ENCODE measurements at regions not wholly inside any gene's neighbourhood (a gene's known extent, or its start where the extent isn't known, plus 50 kb on each side); places are given as distances from the start of the nearest gene placed in this dataset.

DNA sequence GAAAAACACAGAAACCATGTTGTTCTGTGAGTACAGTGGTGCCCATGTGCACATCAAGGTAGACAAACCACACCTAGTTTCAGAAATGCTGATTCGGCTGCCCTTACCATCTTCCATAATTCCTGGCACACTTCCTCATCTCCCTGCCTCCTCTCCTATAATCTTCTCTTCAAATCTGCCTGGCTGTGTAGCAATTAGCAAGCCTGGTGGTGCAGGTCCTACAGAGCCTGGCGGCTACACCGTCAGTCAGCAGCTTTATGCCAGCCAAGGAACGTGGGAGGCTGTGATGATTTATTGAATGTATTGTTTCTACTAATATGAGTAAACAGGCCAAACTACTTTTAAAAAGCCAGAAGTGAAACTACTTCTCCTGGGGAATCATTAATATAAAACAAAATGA is 106.8 kb downstream of the SEMA6D start:
- no peak for DNase-seq

DNA sequence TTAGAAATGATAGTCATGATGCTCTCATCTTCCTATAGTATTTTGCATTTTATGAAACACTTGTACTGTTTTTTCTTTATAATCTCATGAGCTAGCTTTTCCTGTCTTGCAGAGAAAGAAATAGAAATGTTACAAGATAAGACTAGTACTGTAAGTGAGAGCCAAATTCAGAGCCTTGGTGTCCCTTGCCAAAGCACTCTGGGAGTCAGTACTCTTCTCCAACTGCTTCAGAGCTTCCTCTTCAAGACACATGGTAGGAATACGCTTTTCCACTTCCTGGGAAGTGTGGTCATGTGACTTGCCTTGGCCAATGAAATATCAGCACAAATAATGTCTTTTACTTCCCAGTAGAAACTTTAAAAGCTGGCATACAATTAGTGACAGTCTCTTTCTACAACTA is 112.4 kb downstream of the SEMA6D start:
- no peak for DNase-seq

DNA sequence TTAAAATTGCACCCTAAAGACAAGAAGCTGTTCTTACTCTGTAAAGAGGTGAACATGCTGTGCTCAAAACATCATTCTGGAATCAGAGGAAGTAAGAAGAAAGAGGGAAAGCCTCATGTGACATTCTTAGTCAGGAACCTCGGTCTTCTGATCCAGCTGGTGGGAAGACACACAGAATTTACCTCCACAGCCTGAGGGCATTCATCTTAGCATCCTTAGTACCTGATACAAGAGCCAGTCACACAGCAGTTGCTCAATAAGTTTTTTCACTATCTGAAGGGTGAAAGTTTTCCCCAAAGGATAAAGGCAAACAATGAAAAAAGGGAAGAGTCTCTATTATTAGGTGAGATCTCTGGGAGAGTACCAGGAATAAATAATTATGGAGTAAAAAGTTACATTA is 116.8 kb downstream of the SEMA6D start:
- DNase-seq = no peak

DNA sequence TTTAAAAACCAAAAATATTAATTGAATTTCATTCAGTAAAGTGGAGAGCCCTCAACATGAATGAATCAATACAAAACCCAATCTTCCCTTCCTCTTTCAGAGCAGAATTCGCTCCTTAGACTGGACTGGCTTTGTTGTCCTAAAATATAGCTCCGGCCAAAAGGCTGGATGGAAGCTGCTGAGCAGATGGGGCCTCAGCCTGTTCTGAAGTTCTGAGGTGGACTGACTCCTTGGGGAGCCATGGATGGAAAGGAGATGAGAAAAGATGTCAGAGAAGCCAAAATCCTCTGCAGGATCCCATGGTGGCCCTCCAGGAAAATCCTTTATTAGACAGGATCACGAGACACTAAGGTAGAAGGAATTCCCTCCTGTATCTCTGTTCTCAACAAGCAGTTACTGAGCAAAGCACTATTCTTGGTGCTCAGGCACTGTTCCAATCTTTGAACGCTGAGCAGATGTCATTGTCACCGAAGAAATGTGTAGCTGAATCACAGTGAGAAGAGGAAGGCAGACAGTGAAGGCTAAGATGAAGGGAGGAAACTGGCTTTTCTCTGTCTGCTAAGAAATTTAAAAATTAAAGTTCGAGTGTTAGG is 122.0 kb downstream of the SEMA6D start:
- no peak for DNase-seq

DNA sequence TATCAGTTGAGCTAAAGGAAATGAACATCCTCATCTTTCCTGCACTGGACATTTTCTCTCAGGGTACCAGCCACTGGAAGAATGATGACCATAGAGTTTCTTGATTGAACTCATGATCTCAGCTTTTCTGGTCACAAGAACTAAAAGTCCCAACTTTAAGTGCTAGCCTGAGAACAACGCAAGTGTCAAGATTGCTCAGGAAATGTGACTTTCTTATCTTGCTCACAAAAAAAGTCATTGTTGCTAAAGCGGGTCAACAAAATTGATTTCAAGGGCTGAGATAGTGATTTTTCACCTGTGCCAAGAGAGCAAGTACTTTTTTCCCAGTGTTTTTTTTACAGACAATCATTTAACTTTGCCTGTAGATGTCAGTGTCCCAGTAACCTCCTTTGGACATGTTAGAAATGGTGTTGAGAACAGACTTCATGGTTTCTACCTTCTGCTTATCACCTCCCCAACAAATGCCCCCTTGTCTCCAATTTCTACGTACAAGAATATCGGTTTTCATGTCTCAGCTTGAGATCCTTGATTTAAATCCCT is 125.9 kb downstream of the SEMA6D start:
- no peak for DNase-seq

DNA sequence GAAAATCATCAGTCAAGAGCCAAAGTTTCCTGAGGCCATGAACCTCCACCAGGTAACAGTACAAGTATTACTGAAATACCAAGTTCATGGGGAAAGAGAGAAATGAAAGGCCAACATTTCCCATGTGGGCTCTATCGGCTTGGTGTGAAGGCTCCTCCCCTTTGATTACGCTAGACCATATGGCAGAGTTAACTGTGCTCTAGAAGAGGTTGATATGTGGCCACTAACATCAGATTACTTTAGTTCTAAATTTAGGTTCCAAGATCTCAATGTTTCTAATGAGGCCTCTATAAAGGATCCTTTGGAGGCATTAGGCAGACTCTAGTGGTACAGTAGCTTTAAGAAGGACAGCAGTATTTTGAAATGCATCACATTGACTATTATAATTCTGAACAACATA is 127.1 kb downstream of the SEMA6D start:
- no peak for DNase-seq

DNA sequence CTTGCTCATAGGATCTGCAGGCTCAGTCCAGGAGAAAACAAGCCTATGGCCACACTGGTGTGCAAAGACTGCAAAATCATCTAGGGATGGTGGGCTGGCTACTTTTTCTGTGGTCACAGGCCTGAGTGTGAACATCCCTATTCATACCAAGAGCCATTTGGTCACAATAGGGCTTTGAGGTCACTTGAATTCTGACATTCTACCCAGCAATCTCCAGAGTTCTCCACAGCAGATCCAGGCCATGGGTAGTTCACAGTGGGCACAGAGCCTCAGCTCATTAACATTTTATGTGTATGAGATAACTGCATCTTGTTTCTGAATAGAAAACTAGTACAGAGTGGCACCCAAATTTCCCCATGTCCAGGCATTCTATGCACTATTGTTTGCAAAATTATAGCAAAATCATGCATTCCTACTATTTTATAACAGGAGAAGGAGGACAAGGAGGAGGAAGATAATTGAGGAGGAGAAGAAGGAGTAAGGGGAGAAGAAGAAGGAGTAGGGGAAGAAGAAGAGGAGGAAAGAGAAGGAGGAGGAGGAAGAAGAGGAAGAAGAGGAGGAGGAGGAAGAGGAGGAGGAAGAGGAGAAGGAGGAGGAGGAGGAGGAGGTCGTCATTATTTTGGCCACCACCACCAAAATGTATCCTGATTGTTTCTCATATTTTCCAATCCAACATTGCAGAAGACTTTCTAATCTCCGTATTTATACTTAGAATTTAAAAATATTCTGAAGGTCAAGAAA is 129.0 kb downstream of the SEMA6D start:
- no peak for DNase-seq

DNA sequence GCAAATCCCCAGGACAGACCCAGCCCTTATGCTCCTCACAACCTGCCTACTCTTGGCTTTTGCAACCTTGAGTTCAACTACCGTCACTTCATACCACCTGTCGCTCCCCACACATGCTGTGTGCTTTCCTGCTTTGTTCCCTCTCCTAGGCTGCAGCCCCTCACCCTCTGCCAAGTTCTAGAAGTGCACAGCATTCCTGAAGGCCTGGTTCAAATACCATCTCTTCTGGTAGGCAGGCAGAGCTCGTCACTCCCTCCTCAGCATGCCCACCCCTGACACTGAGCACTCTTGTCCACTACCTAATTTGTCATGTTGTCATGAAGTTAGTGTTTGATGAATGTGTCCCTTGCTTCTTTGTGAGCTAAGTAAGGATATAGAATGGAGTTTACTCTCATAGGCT is 129.6 kb downstream of the SEMA6D start:
- no peak for DNase-seq

DNA sequence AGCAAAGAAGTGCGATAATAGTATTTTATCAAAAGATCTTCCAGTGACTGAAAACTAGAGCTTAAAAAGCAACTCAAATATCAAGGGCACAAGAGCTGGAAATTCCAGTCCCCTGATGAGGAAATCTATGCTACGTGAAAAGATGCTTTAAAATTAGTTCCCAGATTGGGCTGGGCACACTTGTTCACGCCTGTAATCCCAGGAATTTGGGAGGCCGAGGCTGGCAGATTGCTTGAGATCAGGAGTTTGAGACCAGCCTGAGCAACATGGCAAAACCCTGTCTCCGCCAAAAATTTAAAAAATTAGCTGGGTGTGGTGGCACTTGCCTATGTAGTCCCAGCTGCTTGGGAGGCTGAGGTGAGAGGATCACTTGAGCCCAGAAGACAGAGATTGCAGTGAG is 138.8 kb downstream of the SEMA6D start:
- DNase-seq = no peak

DNA sequence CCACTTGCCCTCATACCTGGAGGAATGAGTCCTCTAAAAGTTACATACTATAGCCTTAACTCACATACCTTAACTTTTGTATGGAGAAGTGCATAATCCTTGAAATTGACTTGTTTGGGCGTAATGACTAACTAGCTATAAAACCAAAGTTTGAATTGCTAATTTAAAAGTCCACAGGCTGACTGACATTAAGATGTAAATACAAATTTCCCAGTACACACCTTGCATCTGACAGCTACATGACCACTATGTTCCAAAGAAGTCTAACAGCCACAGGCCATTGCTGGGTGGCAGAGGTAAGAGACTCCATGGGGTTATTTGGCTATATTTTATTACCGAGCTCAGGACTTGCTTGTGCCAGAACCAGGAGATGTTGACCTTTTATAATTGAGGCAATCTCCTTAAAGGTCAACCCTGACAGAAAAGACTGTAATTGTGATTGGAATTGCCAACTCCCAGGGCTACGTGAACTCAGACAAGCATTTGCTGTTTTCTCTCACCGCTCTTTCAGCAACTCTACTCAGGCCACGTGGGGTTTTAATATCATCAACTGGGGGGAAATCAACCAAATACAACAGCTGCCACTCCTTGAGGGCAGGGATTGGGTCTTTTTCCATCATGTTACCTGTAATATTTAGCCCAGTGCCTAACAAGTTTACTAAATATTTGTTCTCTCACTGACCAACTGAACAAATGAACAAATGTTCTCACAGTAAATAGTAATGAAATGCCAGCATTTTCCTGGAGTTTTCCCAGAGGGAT is 139.9 kb downstream of the SEMA6D start:
- no peak for DNase-seq

DNA sequence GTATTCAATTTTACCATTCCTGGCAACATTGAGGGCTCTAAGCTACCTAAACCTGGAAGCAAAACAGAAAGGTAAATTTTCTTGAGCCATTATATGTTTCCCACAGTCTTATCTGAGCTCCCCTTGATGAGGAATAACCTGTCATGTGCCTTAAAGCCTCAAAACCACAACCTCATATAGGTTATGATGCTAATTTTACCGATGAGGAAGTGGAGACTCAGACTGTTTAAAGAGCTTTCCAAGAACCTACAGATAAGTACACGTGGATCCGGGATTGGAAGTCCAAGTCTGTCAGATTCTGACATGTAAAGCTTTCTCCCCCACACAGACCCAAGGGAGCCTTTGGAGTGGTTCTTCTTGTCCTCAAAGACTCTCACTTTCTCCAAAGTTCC is 140.5 kb downstream of the SEMA6D start:
- DNase-seq = no peak

DNA sequence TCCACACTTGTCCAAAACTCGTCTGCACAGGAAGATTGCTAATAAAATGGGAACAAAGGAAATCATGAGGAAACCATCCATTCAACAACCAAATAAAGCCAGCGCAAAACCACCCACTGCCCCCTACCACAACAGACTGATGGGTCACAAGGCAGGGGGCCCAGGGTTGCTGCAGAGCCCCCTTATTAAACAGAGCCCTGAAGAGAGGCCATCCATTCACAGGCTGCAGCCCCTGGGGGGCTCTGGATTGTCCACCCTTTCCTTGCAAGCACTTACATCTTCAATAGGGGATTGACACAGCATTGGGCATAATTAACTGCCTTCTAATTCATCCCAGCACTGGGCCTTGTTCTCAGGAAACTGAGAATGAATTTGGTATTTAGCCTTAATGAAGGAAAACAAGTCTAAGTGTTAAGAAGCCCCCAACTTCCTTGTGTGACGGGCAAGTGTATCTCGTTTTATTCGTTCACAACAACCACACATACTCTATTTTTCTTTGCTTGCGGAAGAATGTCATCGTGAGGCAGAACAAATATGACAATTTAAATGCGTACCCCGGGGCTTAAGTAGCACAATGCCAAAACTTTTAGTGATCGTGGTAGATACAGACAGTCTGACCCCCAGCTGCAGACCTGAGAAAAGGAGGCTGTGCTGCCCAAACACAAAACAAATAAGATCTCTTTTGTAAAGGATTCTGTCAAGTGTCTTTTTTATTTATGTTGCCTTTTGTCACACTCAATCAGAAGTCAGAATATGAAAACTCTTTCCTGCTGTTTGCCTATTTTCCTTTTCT is 144.0 kb downstream of the SEMA6D start:
- DNase-seq = no peak

DNA sequence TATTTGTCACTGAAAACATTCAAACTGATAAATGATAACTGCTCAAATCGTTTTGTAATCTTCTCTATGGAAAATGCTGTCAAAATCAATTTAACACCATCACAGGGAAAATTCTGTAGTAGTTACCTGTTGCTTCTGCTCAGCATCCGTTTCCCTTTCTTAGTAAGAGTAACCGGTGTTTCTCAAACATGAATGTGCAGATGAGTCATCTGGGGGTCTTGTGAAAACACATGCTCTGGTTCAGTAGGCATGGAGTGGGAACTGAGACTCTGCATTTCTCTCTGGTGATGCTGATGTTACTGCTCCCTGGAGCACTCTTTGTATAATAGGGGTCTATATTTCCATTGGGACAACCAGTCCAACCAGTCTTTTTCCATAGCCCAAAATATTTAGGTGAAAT is 145.1 kb downstream of the SEMA6D start:
- no peak for DNase-seq

DNA sequence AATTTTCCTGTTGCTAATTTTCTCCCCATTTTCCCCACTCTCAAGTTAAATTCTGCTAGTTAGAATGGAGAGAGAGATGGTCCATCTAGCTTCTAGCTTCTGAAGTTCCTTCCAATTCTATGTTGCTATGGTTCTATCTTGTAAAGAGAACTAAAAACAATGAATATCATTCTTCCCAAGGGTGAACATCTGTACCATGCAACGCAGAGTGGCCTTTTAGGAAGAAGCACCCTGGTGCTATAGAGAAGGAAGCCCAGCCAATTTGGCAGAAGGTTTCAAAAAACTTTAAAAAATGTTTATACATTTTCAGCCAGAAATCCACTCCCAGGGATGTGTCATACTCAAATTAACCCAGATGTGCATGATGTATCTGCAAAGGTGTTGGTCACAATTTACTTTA is 149.1 kb downstream of the SEMA6D start:
- no peak for DNase-seq

DNA sequence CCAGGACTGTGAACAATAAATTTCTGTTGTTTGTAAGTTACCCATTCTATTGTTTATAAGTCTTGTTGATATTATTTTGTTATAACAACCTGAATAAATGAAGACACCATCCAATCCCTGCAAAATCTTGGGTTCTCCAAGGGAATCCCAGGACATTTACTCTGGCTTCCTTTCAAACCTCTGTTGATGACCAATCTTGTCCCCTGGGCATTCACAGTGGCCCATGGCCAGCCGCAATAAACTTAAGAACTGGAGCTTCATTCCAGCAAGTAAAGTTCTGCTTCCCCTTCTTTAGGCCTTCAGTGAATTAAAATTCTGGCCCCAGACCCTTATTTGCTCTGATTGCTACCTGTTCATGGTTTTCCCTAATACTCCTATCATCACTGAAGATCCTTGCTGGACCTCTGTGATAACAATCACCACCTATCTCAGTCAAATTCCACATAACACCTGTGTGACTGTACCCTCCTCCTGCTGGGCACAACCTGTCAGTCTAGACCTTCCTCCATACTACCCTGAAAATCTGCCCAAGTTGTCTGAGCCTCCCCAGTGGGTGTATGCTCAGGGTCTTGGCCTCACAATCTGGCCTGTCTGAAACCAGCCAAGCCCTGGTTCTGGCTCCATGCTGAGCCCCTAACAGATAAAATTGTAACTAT is 153.1 kb downstream of the SEMA6D start:
- no peak for DNase-seq

DNA sequence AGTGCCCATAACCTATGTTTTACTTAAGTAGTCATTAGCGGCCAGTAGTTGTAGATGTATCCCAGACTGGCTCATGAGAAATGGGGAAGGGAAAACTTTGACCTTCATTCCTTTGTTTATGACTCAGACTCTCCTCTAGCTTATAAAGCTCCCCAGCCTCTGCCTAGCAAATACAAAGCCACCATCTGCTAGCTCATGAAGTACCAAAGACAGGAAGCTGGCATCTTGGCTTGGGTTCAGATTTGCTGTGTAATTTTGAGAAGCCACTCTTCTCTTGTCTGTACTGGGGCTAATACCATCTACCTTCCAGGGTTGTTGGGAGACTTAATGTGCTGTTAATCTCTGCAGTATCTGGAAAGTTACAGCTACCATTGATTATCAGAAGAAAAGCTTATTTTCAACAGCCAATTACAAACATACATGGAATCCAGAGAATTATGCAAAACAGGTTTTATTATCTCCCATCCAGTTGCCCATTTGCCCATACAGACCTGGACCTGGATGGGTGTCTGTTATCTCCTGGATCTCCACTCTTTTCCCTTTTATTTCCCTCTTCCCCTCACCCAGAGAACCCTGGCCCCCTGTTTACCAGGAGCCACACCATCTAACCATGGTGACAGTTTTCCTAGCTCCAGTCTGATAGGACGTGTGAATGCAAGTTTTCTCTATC is 153.8 kb downstream of the SEMA6D start:
- no peak for DNase-seq

DNA sequence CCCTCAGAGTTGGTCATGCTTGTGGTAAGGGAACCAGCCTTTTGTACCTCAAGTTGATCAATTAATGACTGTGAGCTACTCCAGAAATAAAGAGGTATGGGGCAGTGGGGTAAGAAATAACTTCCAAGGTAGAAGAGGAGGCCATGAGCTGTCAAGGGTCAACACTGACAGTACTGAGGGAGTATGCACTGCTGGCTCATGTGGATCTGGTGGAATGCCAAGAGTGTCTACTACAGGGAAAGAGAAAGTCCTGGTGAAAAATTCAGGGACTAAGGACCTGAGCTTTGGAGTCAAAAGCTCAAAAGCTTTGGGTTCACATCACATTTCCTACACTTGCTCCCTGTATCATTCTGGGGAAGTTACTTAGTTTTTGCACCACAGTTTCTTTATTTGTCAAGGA is 154.9 kb downstream of the SEMA6D start:
- DNase-seq = no peak

DNA sequence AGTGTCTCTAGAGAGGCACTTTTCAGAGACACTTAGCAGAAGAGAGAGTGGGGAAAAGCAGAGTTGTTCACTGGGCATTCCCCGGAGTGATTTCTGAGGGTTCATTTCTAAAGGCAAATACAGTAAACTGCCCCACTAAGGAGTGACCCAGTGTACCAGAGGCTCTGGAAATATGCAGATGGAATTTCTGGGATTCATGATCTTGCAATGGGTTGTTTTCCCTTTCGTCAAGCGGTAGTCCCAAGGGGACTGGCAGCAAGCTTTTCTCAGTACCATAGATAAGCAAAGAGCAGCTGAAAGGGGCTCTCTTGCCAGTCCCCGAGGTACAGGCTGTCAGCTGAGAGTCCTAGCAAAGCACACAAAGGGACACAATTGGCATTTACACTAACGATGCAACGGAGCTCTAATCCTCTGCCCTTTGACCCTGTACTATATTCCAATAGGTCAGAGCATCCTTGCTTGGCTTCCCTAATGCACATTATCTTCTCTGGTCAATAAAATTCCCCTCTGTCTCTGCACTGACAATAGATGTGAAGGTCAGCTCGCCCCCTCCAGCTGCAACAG is 155.6 kb downstream of the SEMA6D start:
- no peak for DNase-seq

DNA sequence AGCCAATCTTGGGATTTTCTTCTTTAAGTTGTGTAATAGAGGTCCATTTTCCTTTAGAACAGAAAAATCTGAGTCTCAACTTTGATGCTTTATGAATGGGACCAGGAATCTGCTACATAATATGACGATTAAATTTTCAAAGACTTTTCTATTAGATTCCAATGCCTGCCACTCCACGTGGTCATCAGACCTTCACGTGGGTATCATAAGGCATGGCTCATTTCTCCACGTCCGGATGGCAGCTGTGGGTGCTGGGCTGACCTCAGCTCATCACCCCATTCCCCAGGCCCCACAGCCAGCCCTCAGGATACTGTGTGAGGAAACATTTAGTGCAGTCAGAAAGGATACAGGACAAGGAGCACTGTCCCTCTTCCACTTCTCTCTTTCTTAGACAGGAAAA is 159.7 kb downstream of the SEMA6D start:
- no peak for DNase-seq

DNA sequence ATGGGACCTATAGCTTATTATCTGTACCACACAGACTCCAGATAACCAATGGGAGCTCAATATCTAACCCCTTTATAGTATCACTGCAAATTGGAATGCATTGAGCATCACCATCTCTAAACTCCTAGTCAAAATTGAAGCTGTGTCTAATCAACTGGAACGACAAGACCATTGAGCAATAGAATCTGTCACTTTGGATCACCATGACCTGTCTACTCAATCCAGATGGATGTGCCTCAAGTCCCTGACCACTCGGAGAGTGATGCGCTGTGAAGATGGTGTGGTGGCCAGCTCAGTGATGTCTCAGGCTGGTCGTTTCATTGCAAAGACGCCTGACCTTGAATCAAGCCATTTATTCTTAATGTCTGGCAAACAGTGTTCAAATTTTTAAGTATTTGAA is 160.5 kb downstream of the SEMA6D start:
- no peak for DNase-seq

DNA sequence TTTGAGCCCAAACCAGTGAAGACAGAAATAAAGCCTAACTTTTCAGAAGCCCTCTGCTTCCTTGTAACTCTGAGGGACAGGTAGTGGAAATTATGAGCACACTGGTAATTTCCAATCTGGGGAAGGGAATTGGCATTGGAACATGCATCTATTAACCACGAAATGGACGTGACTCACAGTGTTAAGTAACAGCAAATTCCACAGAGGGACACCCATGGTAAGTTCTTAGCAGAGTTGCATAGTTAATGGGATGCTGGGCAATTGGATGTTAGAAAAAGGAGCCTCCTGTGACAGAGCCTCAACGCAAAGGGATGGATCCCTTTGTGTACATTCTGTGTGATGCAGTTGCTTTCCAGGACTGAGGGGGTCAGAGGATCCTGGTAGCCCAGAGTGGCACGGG is 168.6 kb downstream of the SEMA6D start:
- no peak for DNase-seq

Measured in suppressor macrophage (primary cell).